ENCODE measurements at regions not wholly inside any gene's neighbourhood (a gene's known extent, or its start where the extent isn't known, plus 50 kb on each side); places are given as distances from the start of the nearest gene placed in this dataset.

GRCh38 chr2:188000189-188000588 is 291.5 kb upstream of the GULP1 start:
- DNase-seq (ENCODE audit: low read depth in 4 of 6, low spot score in 6 of 6), result no peak
- no peaks in the 10 kb centered on the region for H3K9me3 ChIP-seq (ENCODE audit: control insufficient read depth, insufficient read depth, low read length)
- no CpG with 5 or more reads among the region's 2 CpGs for WGBS (ENCODE audit: insufficient coverage)

GRCh38 chr2:188003800-188004199 is 287.9 kb upstream of the GULP1 start:
- WGBS (ENCODE audit: insufficient coverage), result 50% methylated on average over 2 of the region's 2 CpGs
- Histone ChIP-seq H3K27me3 (ENCODE audit: control insufficient read depth, insufficient read depth, low read length) (no peaks in the 10 kb centered on the region), H3K36me3 (ENCODE audit: control insufficient read depth, insufficient read depth, low read length) (no peaks in the 10 kb centered on the region), H3K4me1 (ENCODE audit: control insufficient read depth, insufficient read depth, low read length) (no peaks in the 10 kb centered on the region), H3K27ac (ENCODE audit: low read depth, low read length) (no peak overlapping the region), H3K4me3 (ENCODE audit: low read depth, low read length) (no peak overlapping the region), H3K9me3 (ENCODE audit: control insufficient read depth, insufficient read depth, low read length) (no peaks in the 10 kb centered on the region)
- no peak for DNase-seq (ENCODE audit: low read depth in 4 of 6, low spot score in 6 of 6)

More at GRCh38 chr2:188000189-188000588, 291.5 kb upstream of the GULP1 start:
- H3K27me3 ChIP-seq (ENCODE audit: control insufficient read depth, insufficient read depth, low read length), result no peaks in the 10 kb centered on the region
- H3K4me3 ChIP-seq (ENCODE audit: low read depth, low read length), result no peak overlapping the region
- H3K36me3 ChIP-seq (ENCODE audit: control insufficient read depth, insufficient read depth, low read length), result no peaks in the 10 kb centered on the region
- no peaks in the 10 kb centered on the region for H3K4me1 ChIP-seq (ENCODE audit: control insufficient read depth, insufficient read depth, low read length)
- H3K27ac ChIP-seq (ENCODE audit: low read depth, low read length), result no peak overlapping the region

DNA sequence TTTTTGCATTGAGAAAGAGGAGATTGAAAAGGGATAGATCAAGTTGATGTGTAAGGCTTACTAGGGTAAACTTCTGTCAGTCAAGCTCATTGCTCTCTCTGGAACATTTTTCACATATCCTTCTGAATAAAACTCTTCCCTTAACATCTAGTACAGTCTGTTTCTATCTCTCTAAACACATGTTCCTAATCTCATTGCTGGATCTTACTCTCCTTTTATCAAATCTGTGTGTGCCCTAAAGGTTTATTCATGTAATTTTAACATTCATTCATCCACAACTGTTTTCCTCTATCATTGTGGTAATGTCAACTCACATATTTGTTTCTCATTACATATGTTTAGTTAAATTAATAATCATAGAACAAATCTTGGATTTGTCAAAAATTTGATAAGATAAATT is 277.9 kb upstream of the GULP1 start:
- no peak for DNase-seq (ENCODE audit: low read depth in 4 of 6, low spot score in 6 of 6)
- Histone ChIP-seq H3K4me3 (ENCODE audit: low read depth, low read length) (no peak overlapping the region), H3K4me1 (ENCODE audit: control insufficient read depth, insufficient read depth, low read length) (no peaks in the 10 kb centered on the region), H3K9me3 (ENCODE audit: control insufficient read depth, insufficient read depth, low read length) (no peaks in the 10 kb centered on the region), H3K27ac (ENCODE audit: low read depth, low read length) (no peak overlapping the region), H3K36me3 (ENCODE audit: control insufficient read depth, insufficient read depth, low read length) (no peaks in the 10 kb centered on the region), H3K27me3 (ENCODE audit: control insufficient read depth, insufficient read depth, low read length) (no peaks in the 10 kb centered on the region)

DNA sequence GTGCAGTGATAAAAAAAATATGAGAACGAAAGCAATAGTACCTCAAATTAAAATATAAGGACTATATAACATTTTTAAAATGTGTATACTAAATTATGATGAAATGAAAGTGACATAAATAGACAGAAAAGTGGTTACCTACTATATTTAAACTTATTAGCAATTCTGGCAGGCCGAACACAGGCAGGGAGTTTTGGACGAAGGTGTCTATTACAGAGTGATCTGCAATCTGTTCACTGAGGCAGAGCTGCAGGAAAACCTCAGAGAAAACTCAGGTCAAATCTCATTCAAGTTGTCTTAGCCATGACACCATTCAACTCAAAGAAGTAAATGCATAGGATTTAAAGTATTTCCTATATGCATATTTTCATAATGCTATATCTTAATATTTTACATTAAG is 274.8 kb upstream of the GULP1 start:
- H3K9me3 ChIP-seq (ENCODE audit: control insufficient read depth, insufficient read depth, low read length), result no peaks in the 10 kb centered on the region
- H3K27ac ChIP-seq (ENCODE audit: low read depth, low read length), result no peak overlapping the region
- no peaks in the 10 kb centered on the region for H3K36me3 ChIP-seq (ENCODE audit: control insufficient read depth, insufficient read depth, low read length)
- H3K4me1 ChIP-seq (ENCODE audit: control insufficient read depth, insufficient read depth, low read length), result no peaks in the 10 kb centered on the region
- H3K27me3 ChIP-seq (ENCODE audit: control insufficient read depth, insufficient read depth, low read length), result no peaks in the 10 kb centered on the region
- no CpG with 5 or more reads among the region's 3 CpGs for WGBS (ENCODE audit: insufficient coverage)
- no peak overlapping the region for H3K4me3 ChIP-seq (ENCODE audit: low read depth, low read length)
- DNase-seq (ENCODE audit: low read depth in 4 of 6, low spot score in 6 of 6), result no peak

GRCh38 chr2:188022389-188022788 is 269.3 kb upstream of the GULP1 start:
- no CpG with 5 or more reads among the region's 2 CpGs for WGBS (ENCODE audit: insufficient coverage)
- Histone ChIP-seq H3K9me3 (ENCODE audit: control insufficient read depth, insufficient read depth, low read length) (no peaks in the 10 kb centered on the region), H3K27ac (ENCODE audit: low read depth, low read length) (no peak overlapping the region), H3K36me3 (ENCODE audit: control insufficient read depth, insufficient read depth, low read length) (no peaks in the 10 kb centered on the region), H3K27me3 (ENCODE audit: control insufficient read depth, insufficient read depth, low read length) (no peaks in the 10 kb centered on the region), H3K4me1 (ENCODE audit: control insufficient read depth, insufficient read depth, low read length) (no peaks in the 10 kb centered on the region), H3K4me3 (ENCODE audit: low read depth, low read length) (no peak overlapping the region)
- DNase-seq (ENCODE audit: low read depth in 4 of 6, low spot score in 6 of 6), result no peak

GRCh38 chr2:188023035-188023434 is 268.6 kb upstream of the GULP1 start:
- DNase-seq (ENCODE audit: low read depth in 4 of 6, low spot score in 6 of 6), result no peak
- no CpG with 5 or more reads among the region's 1 CpG for WGBS (ENCODE audit: insufficient coverage)
- Histone ChIP-seq H3K9me3 (ENCODE audit: control insufficient read depth, insufficient read depth, low read length) (no peaks in the 10 kb centered on the region), H3K27me3 (ENCODE audit: control insufficient read depth, insufficient read depth, low read length) (no peaks in the 10 kb centered on the region), H3K4me1 (ENCODE audit: control insufficient read depth, insufficient read depth, low read length) (no peaks in the 10 kb centered on the region), H3K36me3 (ENCODE audit: control insufficient read depth, insufficient read depth, low read length) (no peaks in the 10 kb centered on the region), H3K27ac (ENCODE audit: low read depth, low read length) (no peak overlapping the region), H3K4me3 (ENCODE audit: low read depth, low read length) (no peak overlapping the region)

DNA sequence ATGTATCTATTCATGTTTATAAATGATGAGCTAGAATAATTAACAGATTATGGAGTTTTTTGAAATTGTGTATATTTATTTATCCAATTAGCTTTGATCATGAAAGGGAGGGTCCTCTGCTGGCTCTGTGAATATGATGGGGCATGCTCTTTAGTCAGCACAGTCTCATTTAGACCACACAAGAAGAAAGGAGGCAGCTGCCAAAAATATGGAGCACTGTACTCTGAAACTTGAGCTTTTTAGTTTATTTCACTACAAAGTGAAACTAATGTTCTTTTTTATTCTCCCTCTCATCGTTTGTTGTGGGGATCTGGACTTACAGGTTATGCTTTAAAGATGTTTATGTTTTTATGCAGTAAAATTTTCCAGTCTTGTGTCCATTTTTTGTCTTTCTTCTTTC is 266.9 kb upstream of the GULP1 start:
- Histone ChIP-seq H3K27ac (ENCODE audit: low read depth, low read length) (no peak overlapping the region), H3K9me3 (ENCODE audit: control insufficient read depth, insufficient read depth, low read length) (no peaks in the 10 kb centered on the region), H3K36me3 (ENCODE audit: control insufficient read depth, insufficient read depth, low read length) (no peaks in the 10 kb centered on the region), H3K27me3 (ENCODE audit: control insufficient read depth, insufficient read depth, low read length) (no peaks in the 10 kb centered on the region), H3K4me1 (ENCODE audit: control insufficient read depth, insufficient read depth, low read length) (no peaks in the 10 kb centered on the region), H3K4me3 (ENCODE audit: low read depth, low read length) (no peak overlapping the region)
- no CpG with 5 or more reads among the region's 1 CpG for WGBS (ENCODE audit: insufficient coverage)
- no peak for DNase-seq (ENCODE audit: low read depth in 4 of 6, low spot score in 6 of 6)

GRCh38 chr2:188028739-188029138 is 262.9 kb upstream of the GULP1 start:
- Histone ChIP-seq H3K27ac (ENCODE audit: low read depth, low read length) (no peak overlapping the region), H3K27me3 (ENCODE audit: control insufficient read depth, insufficient read depth, low read length) (no peaks in the 10 kb centered on the region), H3K4me3 (ENCODE audit: low read depth, low read length) (no peak overlapping the region), H3K9me3 (ENCODE audit: control insufficient read depth, insufficient read depth, low read length) (no peaks in the 10 kb centered on the region), H3K36me3 (ENCODE audit: control insufficient read depth, insufficient read depth, low read length) (no peaks in the 10 kb centered on the region), H3K4me1 (ENCODE audit: control insufficient read depth, insufficient read depth, low read length) (no peaks in the 10 kb centered on the region)
- DNase-seq (ENCODE audit: low read depth in 4 of 6, low spot score in 6 of 6), result no peak
- WGBS (ENCODE audit: insufficient coverage), result 86% methylated on average over 3 of the region's 4 CpGs

DNA sequence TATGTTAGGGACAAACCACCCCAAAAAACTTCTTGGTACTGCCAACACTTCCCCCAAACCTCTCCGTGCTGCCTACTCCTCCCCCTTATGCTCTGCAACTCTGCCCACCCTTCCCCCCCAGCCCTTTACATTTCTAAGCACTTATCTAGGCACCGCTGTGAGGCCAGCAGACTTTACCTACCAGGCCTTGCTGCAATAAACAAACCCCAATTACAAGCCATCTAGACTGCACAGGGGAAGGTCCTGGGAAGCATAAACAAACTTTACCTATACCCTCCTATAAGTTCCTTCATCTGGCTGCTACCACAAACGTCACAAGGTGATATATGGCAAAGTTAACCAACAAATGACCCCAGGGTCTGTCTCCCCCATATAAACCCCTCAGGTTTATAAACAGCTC is 259.4 kb upstream of the GULP1 start:
- no peaks in the 10 kb centered on the region for H3K27me3 ChIP-seq (ENCODE audit: control insufficient read depth, insufficient read depth, low read length)
- H3K9me3 ChIP-seq (ENCODE audit: control insufficient read depth, insufficient read depth, low read length), result no peaks in the 10 kb centered on the region
- no peak for DNase-seq (ENCODE audit: low read depth in 4 of 6, low spot score in 6 of 6)
- H3K4me1 ChIP-seq (ENCODE audit: control insufficient read depth, insufficient read depth, low read length), result no peaks in the 10 kb centered on the region
- WGBS (ENCODE audit: insufficient coverage), result 26% methylated on average over 3 of the region's 3 CpGs
- H3K27ac ChIP-seq (ENCODE audit: low read depth, low read length), result no peak overlapping the region
- H3K36me3 ChIP-seq (ENCODE audit: control insufficient read depth, insufficient read depth, low read length), result no peaks in the 10 kb centered on the region
- no peak overlapping the region for H3K4me3 ChIP-seq (ENCODE audit: low read depth, low read length)

GRCh38 chr2:188032786-188033185 is 258.9 kb upstream of the GULP1 start:
- WGBS (ENCODE audit: insufficient coverage), result 38% methylated on average over 3 of the region's 3 CpGs
- Histone ChIP-seq H3K36me3 (ENCODE audit: control insufficient read depth, insufficient read depth, low read length) (no peaks in the 10 kb centered on the region), H3K27me3 (ENCODE audit: control insufficient read depth, insufficient read depth, low read length) (no peaks in the 10 kb centered on the region), H3K4me3 (ENCODE audit: low read depth, low read length) (no peak overlapping the region), H3K27ac (ENCODE audit: low read depth, low read length) (no peak overlapping the region), H3K4me1 (ENCODE audit: control insufficient read depth, insufficient read depth, low read length) (no peaks in the 10 kb centered on the region), H3K9me3 (ENCODE audit: control insufficient read depth, insufficient read depth, low read length) (no peaks in the 10 kb centered on the region)
- no peak for DNase-seq (ENCODE audit: low read depth in 4 of 6, low spot score in 6 of 6)

Data from spinal cord (tissue), 9 donors.